ENCODE measurements at regions not wholly inside any gene's neighbourhood (a gene's known extent, or its start where the extent isn't known, plus 50 kb on each side); places are given as distances from the start of the nearest gene placed in this dataset.

DNA sequence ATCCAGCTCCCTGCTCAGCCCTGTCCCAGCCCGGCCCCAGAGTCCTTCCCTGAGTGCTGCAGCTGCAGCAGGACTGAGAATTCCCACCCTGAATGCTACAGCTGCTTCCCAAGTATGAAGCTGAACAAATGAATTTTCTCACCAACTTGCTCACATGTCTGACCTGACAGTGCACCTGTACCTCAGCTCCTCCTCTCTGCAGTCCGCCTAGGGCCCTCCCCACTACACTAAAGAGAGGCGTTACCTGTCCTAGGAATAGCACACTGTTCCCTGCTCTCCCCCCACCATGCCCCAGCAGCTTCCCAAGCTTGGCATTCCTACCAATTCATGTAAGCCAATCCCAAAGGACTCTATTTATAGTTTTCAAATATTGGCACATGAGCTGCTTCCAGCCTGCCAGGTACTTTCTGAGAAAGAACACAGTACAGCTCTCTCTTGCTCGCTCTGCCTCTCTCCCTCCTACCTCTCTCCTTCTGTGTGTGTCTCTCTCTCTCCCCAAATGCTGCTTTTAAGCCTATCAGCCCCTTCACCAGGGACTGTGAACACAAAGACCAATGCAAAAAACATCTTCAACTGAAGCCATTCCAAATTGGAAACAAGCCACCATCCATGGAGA is 400.1 kb downstream of the TNS3 start:
- CTCF ChIA-PET: interaction anchor here (1.5 to 3.2 kb wide), 3 partner anchors 13 to 84 kb away, joined by 4 to 14 read pairs (median 9); no protein-coding TSS in a partner anchor

More for the DNA sequence above, 400.1 kb downstream of the TNS3 start:
- H3K27me3 Mint-ChIP-seq (ENCODE audit: low read depth): peaks cover 2% of the 10 kb centered on the region; the same call in 1 of the 2 replicates
- ATAC-seq (no peak; the same call in 1 of the 2 replicates), DNase-seq (ENCODE audit: low spot score) (no peak)
- peaks cover 12% of the 10 kb centered on the region for H3K36me3 Mint-ChIP-seq
- POLR2A ChIA-PET: no interaction called here
- H3K27ac Mint-ChIP-seq: no peak overlapping the region
- H3K9me3 Mint-ChIP-seq: peaks cover 12% of the 10 kb centered on the region; the same call in 1 of the 2 replicates
- peaks cover 6% of the 10 kb centered on the region for H3K4me1 Mint-ChIP-seq
- no peak overlapping the region for H3K4me3 Mint-ChIP-seq
- TF ChIP-seq ZNF121 (CRISPR knock-in tag; IDR thresholded peaks at IDR 0.05) (no peak), FOXP1 (CRISPR knock-in tag; IDR thresholded peaks at IDR 0.05; ENCODE audit: borderline replicate concordance) (no peak), TP53 (CRISPR knock-in tag; IDR thresholded peaks at IDR 0.05) (no peak), JUN (CRISPR knock-in tag; IDR thresholded peaks at IDR 0.05) (no peak), NFE2L1 (CRISPR knock-in tag; IDR thresholded peaks at IDR 0.05) (no peak), ETV6 (CRISPR knock-in tag; IDR thresholded peaks at IDR 0.05) (no peak), OVOL2 (CRISPR knock-in tag; IDR thresholded peaks at IDR 0.05; ENCODE audit: borderline replicate concordance) (no peak), NR2C2 (CRISPR knock-in tag; IDR thresholded peaks at IDR 0.05) (no peak)
- TF ChIP-seq, protein P1, sequence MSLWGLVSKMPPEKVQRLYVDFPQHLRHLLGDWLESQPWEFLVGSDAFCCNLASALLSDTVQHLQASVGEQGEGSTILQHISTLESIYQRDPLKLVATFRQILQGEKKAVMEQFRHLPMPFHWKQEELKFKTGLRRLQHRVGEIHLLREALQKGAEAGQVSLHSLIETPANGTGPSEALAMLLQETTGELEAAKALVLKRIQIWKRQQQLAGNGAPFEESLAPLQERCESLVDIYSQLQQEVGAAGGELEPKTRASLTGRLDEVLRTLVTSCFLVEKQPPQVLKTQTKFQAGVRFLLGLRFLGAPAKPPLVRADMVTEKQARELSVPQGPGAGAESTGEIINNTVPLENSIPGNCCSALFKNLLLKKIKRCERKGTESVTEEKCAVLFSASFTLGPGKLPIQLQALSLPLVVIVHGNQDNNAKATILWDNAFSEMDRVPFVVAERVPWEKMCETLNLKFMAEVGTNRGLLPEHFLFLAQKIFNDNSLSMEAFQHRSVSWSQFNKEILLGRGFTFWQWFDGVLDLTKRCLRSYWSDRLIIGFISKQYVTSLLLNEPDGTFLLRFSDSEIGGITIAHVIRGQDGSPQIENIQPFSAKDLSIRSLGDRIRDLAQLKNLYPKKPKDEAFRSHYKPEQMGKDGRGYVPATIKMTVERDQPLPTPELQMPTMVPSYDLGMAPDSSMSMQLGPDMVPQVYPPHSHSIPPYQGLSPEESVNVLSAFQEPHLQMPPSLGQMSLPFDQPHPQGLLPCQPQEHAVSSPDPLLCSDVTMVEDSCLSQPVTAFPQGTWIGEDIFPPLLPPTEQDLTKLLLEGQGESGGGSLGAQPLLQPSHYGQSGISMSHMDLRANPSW (CRISPR knock-in tag; conservative IDR thresholded peaks at IDR 0.05; ENCODE audit: low read depth): no peak
- TF ChIP-seq, protein P2, sequence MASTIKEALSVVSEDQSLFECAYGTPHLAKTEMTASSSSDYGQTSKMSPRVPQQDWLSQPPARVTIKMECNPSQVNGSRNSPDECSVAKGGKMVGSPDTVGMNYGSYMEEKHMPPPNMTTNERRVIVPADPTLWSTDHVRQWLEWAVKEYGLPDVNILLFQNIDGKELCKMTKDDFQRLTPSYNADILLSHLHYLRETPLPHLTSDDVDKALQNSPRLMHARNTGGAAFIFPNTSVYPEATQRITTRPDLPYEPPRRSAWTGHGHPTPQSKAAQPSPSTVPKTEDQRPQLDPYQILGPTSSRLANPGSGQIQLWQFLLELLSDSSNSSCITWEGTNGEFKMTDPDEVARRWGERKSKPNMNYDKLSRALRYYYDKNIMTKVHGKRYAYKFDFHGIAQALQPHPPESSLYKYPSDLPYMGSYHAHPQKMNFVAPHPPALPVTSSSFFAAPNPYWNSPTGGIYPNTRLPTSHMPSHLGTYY (CRISPR knock-in tag; IDR thresholded peaks at IDR 0.05): no peak
- TF ChIP-seq, protein P3, sequence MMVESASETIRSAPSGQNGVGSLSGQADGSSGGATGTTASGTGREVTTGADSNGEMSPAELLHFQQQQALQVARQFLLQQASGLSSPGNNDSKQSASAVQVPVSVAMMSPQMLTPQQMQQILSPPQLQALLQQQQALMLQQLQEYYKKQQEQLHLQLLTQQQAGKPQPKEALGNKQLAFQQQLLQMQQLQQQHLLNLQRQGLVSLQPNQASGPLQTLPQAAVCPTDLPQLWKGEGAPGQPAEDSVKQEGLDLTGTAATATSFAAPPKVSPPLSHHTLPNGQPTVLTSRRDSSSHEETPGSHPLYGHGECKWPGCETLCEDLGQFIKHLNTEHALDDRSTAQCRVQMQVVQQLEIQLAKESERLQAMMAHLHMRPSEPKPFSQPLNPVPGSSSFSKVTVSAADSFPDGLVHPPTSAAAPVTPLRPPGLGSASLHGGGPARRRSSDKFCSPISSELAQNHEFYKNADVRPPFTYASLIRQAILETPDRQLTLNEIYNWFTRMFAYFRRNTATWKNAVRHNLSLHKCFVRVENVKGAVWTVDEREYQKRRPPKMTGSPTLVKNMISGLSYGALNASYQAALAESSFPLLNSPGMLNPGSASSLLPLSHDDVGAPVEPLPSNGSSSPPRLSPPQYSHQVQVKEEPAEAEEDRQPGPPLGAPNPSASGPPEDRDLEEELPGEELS (CRISPR knock-in tag; IDR thresholded peaks at IDR 0.05): no peak
- TF ChIP-seq, protein P4, sequence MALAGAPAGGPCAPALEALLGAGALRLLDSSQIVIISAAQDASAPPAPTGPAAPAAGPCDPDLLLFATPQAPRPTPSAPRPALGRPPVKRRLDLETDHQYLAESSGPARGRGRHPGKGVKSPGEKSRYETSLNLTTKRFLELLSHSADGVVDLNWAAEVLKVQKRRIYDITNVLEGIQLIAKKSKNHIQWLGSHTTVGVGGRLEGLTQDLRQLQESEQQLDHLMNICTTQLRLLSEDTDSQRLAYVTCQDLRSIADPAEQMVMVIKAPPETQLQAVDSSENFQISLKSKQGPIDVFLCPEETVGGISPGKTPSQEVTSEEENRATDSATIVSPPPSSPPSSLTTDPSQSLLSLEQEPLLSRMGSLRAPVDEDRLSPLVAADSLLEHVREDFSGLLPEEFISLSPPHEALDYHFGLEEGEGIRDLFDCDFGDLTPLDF (CRISPR knock-in tag; IDR thresholded peaks at IDR 0.05): no peak
- TF ChIP-seq, protein P5, sequence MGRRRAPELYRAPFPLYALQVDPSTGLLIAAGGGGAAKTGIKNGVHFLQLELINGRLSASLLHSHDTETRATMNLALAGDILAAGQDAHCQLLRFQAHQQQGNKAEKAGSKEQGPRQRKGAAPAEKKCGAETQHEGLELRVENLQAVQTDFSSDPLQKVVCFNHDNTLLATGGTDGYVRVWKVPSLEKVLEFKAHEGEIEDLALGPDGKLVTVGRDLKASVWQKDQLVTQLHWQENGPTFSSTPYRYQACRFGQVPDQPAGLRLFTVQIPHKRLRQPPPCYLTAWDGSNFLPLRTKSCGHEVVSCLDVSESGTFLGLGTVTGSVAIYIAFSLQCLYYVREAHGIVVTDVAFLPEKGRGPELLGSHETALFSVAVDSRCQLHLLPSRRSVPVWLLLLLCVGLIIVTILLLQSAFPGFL (CRISPR knock-in tag; IDR thresholded peaks at IDR 0.05; ENCODE audit: borderline replicate concordance): no peak
- TF ChIP-seq, protein P6, sequence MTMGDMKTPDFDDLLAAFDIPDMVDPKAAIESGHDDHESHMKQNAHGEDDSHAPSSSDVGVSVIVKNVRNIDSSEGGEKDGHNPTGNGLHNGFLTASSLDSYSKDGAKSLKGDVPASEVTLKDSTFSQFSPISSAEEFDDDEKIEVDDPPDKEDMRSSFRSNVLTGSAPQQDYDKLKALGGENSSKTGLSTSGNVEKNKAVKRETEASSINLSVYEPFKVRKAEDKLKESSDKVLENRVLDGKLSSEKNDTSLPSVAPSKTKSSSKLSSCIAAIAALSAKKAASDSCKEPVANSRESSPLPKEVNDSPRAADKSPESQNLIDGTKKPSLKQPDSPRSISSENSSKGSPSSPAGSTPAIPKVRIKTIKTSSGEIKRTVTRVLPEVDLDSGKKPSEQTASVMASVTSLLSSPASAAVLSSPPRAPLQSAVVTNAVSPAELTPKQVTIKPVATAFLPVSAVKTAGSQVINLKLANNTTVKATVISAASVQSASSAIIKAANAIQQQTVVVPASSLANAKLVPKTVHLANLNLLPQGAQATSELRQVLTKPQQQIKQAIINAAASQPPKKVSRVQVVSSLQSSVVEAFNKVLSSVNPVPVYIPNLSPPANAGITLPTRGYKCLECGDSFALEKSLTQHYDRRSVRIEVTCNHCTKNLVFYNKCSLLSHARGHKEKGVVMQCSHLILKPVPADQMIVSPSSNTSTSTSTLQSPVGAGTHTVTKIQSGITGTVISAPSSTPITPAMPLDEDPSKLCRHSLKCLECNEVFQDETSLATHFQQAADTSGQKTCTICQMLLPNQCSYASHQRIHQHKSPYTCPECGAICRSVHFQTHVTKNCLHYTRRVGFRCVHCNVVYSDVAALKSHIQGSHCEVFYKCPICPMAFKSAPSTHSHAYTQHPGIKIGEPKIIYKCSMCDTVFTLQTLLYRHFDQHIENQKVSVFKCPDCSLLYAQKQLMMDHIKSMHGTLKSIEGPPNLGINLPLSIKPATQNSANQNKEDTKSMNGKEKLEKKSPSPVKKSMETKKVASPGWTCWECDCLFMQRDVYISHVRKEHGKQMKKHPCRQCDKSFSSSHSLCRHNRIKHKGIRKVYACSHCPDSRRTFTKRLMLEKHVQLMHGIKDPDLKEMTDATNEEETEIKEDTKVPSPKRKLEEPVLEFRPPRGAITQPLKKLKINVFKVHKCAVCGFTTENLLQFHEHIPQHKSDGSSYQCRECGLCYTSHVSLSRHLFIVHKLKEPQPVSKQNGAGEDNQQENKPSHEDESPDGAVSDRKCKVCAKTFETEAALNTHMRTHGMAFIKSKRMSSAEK (CRISPR knock-in tag; IDR thresholded peaks at IDR 0.05; ENCODE audit: borderline replicate concordance): no peak
- TF ChIP-seq, protein P7, sequence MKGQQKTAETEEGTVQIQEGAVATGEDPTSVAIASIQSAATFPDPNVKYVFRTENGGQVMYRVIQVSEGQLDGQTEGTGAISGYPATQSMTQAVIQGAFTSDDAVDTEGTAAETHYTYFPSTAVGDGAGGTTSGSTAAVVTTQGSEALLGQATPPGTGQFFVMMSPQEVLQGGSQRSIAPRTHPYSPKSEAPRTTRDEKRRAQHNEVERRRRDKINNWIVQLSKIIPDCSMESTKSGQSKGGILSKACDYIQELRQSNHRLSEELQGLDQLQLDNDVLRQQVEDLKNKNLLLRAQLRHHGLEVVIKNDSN (CRISPR knock-in tag; IDR thresholded peaks at IDR 0.05): no peak
